ENCODE measurements at regions not wholly inside any gene's neighbourhood (a gene's known extent, or its start where the extent isn't known, plus 50 kb on each side); places are given as distances from the start of the nearest gene placed in this dataset.
A peak's percentile ranks its signal among the peaks of the same experiment; 100 is the strongest.

DNA sequence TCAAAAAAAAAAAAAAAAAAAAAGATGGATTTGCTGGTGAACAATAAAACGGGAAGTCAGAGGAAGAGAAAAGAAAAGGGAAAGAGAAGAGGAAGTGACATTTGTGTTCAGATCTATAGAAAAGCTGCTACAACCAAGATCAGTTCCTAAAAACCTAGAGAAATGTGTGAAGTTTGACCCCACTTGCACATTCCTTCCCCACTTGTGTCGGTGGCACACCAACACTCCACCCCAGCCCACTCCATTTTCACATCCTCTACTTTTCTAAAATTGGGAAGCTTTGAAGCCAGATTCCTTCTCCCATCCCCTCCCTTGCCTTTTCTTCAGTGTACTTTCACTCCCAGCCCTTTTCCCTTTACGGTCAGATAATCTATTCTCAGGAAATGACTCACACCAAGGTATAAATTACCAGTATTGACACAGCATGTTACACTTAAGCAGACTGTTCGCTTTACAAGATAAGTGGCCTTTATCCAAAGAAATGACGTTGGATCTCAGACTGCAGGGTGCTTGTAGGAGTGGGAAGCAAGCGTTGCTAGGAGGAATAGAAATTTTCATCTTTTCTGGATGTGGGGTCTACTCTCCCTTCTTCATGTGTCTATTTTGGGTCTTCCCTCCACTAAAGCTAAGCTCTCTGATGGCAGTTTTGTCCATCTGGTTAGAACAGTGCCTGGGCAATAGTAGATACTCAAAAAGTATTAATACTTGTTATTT is 92.5 kb upstream of the ADGRF1 start (continued):
- TF ChIP-seq, protein P1, sequence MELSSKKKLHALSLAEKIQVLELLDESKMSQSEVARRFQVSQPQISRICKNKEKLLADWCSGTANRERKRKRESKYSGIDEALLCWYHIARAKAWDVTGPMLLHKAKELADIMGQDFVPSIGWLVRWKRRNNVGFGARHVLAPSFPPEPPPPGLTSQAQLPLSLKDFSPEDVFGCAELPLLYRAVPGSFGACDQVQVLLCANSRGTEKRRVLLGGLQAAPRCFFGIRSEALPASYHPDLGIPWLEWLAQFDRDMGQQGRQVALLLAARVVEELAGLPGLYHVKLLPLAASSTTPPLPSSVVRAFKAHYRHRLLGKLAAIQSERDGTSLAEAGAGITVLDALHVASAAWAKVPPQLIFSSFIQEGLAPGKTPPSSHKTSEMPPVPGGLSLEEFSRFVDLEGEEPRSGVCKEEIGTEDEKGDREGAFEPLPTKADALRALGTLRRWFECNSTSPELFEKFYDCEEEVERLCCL (CRISPR knock-in tag; IDR thresholded peaks at IDR 0.05; ENCODE audit: borderline replicate concordance) = no peak
- no peak for TF ChIP-seq ZSCAN12 (CRISPR knock-in tag; IDR thresholded peaks at IDR 0.05)
- no peak for TF ChIP-seq SAFB2 (CRISPR knock-in tag; IDR thresholded peaks at IDR 0.05; ENCODE audit: borderline replicate concordance, low read depth)
- TF ChIP-seq, protein P2, sequence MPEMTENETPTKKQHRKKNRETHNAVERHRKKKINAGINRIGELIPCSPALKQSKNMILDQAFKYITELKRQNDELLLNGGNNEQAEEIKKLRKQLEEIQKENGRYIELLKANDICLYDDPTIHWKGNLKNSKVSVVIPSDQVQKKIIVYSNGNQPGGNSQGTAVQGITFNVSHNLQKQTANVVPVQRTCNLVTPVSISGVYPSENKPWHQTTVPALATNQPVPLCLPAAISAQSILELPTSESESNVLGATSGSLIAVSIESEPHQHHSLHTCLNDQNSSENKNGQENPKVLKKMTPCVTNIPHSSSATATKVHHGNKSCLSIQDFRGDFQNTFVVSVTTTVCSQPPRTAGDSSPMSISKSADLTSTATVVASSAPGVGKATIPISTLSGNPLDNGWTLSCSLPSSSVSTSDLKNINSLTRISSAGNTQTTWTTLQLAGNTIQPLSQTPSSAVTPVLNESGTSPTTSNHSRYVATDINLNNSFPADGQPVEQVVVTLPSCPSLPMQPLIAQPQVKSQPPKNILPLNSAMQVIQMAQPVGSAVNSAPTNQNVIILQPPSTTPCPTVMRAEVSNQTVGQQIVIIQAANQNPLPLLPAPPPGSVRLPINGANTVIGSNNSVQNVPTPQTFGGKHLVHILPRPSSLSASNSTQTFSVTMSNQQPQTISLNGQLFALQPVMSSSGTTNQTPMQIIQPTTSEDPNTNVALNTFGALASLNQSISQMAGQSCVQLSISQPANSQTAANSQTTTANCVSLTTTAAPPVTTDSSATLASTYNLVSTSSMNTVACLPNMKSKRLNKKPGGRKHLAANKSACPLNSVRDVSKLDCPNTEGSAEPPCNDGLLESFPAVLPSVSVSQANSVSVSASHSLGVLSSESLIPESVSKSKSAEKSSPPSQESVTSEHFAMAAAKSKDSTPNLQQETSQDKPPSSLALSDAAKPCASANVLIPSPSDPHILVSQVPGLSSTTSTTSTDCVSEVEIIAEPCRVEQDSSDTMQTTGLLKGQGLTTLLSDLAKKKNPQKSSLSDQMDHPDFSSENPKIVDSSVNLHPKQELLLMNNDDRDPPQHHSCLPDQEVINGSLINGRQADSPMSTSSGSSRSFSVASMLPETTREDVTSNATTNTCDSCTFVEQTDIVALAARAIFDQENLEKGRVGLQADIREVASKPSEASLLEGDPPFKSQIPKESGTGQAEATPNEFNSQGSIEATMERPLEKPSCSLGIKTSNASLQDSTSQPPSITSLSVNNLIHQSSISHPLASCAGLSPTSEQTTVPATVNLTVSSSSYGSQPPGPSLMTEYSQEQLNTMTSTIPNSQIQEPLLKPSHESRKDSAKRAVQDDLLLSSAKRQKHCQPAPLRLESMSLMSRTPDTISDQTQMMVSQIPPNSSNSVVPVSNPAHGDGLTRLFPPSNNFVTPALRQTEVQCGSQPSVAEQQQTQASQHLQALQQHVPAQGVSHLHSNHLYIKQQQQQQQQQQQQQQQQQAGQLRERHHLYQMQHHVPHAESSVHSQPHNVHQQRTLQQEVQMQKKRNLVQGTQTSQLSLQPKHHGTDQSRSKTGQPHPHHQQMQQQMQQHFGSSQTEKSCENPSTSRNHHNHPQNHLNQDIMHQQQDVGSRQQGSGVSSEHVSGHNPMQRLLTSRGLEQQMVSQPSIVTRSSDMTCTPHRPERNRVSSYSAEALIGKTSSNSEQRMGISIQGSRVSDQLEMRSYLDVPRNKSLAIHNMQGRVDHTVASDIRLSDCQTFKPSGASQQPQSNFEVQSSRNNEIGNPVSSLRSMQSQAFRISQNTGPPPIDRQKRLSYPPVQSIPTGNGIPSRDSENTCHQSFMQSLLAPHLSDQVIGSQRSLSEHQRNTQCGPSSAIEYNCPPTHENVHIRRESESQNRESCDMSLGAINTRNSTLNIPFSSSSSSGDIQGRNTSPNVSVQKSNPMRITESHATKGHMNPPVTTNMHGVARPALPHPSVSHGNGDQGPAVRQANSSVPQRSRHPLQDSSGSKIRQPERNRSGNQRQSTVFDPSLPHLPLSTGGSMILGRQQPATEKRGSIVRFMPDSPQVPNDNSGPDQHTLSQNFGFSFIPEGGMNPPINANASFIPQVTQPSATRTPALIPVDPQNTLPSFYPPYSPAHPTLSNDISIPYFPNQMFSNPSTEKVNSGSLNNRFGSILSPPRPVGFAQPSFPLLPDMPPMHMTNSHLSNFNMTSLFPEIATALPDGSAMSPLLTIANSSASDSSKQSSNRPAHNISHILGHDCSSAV (CRISPR knock-in tag; IDR thresholded peaks at IDR 0.05; ENCODE audit: borderline replicate concordance) = no peak
- TF ChIP-seq, protein P3, sequence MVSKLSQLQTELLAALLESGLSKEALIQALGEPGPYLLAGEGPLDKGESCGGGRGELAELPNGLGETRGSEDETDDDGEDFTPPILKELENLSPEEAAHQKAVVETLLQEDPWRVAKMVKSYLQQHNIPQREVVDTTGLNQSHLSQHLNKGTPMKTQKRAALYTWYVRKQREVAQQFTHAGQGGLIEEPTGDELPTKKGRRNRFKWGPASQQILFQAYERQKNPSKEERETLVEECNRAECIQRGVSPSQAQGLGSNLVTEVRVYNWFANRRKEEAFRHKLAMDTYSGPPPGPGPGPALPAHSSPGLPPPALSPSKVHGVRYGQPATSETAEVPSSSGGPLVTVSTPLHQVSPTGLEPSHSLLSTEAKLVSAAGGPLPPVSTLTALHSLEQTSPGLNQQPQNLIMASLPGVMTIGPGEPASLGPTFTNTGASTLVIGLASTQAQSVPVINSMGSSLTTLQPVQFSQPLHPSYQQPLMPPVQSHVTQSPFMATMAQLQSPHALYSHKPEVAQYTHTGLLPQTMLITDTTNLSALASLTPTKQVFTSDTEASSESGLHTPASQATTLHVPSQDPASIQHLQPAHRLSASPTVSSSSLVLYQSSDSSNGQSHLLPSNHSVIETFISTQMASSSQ (IDR thresholded peaks at IDR 0.05; ENCODE audit: low read depth) = no peak
- TF ChIP-seq, protein P3 (CRISPR knock-in tag; IDR thresholded peaks at IDR 0.05; ENCODE audit: borderline replicate concordance) = peak; percentile 44; the same call in 1 of the 2 replicates
